Osteocyte (in vitro differentiated cells): ENCODE measurements at regions not wholly inside any gene's neighbourhood (a gene's known extent, or its start where the extent isn't known, plus 50 kb on each side); places are given as distances from the start of the nearest gene placed in this dataset.
A peak's percentile ranks its signal among the peaks of the same experiment; 100 is the strongest.

ENCODE experiments used
- DNase-seq: peaks from one replicate; pipeline ENCODE4 v3.0.0; 2021; ENCODE audit warnings: mixed read lengths; ENCODE audit not compliant: unreplicated experiment; ENCODE audit errors: extremely low spot score
- H3K27ac Mint-ChIP-seq: one replicate; pipeline ENCODE4 v1.8.0; 2021; ENCODE audit warnings: mild to moderate bottlenecking, mixed read lengths; ENCODE audit not compliant: unreplicated experiment
- H3K27me3 Mint-ChIP-seq: one replicate; pipeline ENCODE4 v1.8.0; 2021; ENCODE audit warnings: mixed read lengths; ENCODE audit not compliant: unreplicated experiment
- H3K36me3 Mint-ChIP-seq: one replicate; pipeline ENCODE4 v1.8.0; 2021; ENCODE audit warnings: mixed read lengths; ENCODE audit not compliant: unreplicated experiment
- H3K4me1 Mint-ChIP-seq: one replicate; pipeline ENCODE4 v1.8.0; 2021; ENCODE audit warnings: mixed read lengths; ENCODE audit not compliant: unreplicated experiment
- H3K4me3 Mint-ChIP-seq: one replicate; pipeline ENCODE4 v1.8.0; 2021; ENCODE audit warnings: mild to moderate bottlenecking, moderate library complexity, mixed read lengths; ENCODE audit not compliant: unreplicated experiment
- H3K9me3 Mint-ChIP-seq: one replicate; pipeline ENCODE4 v1.8.0; 2021; ENCODE audit warnings: mixed read lengths; ENCODE audit not compliant: unreplicated experiment
- TF ChIP-seq, protein P1 (sequence below): fragments of 200-600 bp; sonication (generic); IDR thresholded peaks from 2 replicates; pipeline ENCODE4 v1.5.0; 2021; ENCODE audit warnings: antibody characterized with exemption, mild to moderate bottlenecking, moderate library complexity

DNA sequence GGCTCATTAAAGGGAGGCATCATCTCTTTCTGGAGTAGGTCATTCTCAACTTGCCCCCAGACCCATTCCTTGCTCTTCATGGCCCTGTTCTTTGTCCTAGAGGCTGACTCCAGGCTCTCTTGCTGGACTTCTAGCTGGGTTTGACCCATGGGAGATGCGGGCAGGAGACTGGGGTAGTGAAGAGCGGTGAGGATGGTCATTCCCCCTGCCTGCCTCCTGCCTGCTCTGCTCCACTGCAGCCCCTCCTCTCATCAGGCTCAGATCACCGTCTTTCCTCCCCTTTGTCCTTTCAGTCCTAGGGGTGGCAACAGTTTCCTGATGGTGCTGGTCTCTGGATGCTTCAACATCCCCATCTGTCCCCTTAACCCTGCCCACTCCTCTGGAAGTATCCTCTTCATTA lies 170.9 kb downstream of the ABHD5 start:
- Mint-ChIP-seq H3K4me1 (peaks cover 40% of the 10 kb centered on the region), H3K27me3 (no peaks in the 10 kb centered on the region), H3K27ac (no peak overlapping the region), H3K36me3 (no peaks in the 10 kb centered on the region), H3K4me3 (no peak overlapping the region), H3K9me3 (no peaks in the 10 kb centered on the region)
- DNase-seq = peak; percentile 62
- TF ChIP-seq, protein P1, sequence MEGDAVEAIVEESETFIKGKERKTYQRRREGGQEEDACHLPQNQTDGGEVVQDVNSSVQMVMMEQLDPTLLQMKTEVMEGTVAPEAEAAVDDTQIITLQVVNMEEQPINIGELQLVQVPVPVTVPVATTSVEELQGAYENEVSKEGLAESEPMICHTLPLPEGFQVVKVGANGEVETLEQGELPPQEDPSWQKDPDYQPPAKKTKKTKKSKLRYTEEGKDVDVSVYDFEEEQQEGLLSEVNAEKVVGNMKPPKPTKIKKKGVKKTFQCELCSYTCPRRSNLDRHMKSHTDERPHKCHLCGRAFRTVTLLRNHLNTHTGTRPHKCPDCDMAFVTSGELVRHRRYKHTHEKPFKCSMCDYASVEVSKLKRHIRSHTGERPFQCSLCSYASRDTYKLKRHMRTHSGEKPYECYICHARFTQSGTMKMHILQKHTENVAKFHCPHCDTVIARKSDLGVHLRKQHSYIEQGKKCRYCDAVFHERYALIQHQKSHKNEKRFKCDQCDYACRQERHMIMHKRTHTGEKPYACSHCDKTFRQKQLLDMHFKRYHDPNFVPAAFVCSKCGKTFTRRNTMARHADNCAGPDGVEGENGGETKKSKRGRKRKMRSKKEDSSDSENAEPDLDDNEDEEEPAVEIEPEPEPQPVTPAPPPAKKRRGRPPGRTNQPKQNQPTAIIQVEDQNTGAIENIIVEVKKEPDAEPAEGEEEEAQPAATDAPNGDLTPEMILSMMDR = no peak

DNA sequence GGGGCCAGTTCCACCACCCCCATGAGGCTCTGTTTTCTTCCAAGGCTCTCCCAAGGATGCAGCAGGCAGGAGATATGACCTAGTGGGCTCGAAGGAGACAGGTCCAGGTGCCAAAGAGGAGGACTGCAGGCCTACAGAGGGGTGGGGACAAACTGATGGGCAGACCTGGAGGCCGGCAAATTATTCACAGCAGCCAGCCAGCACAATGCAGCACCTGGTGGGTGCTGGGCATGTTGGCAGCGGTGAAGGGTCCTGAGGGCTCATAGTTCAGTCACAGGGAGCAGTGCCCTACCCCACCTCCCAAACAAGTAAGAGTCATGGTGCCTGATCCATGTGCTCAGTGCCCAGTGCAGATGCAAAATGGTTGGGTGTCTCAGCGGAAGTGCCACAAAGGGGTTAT lies 171.7 kb downstream of the ABHD5 start:
- TF ChIP-seq, protein P1 = no peak
- Mint-ChIP-seq H3K4me3 (no peak overlapping the region), H3K27me3 (no peaks in the 10 kb centered on the region), H3K4me1 (peaks cover 47% of the 10 kb centered on the region), H3K27ac (no peak overlapping the region), H3K36me3 (no peaks in the 10 kb centered on the region), H3K9me3 (no peaks in the 10 kb centered on the region)
- no peak for DNase-seq

DNA sequence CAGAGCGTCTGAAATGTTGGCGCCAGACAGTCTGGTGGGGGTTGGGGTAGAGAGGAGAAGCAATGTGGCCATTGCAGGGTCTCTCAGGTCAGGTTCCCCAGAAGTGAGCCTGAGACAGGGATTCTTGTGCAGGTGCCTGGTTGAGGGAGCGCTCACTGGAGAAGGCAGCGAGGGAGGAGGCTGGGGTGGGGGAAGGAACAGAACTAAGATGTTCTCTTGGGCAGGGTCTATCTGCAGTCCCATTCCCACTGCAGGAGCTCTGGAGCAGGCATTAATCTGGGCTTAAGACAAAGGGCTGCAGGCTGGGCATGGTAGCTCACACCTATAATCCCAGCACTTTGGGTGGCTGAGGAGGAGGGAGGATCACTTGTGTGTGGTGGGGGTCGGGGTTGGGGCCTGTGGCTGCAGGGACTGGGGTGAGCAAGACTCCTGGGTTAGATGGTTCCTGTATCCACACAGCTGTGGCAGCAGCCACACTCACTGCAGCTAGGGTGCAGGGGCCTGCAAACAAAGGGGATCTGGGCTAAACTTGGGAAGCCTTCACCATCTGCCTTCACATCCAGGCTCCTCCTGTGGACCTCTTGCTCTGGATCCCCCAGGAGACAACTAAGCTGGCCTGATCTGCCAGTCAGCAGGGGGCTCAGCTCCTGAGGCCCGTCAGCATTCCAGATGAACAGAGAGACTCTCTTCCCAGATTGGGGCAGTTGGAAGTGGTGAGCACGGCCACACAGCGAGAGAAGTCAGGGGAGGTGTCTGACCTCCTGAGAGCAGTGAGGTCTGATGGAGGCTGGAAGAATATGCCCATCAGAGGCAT lies 172.5 kb downstream of the ABHD5 start:
- Mint-ChIP-seq H3K27me3 (no peaks in the 10 kb centered on the region), H3K36me3 (no peaks in the 10 kb centered on the region), H3K4me3 (no peak overlapping the region), H3K4me1 (peaks cover 47% of the 10 kb centered on the region), H3K9me3 (no peaks in the 10 kb centered on the region), H3K27ac (no peak overlapping the region)
- TF ChIP-seq, protein P1 = no peak
- DNase-seq = peak; percentile 62

DNA sequence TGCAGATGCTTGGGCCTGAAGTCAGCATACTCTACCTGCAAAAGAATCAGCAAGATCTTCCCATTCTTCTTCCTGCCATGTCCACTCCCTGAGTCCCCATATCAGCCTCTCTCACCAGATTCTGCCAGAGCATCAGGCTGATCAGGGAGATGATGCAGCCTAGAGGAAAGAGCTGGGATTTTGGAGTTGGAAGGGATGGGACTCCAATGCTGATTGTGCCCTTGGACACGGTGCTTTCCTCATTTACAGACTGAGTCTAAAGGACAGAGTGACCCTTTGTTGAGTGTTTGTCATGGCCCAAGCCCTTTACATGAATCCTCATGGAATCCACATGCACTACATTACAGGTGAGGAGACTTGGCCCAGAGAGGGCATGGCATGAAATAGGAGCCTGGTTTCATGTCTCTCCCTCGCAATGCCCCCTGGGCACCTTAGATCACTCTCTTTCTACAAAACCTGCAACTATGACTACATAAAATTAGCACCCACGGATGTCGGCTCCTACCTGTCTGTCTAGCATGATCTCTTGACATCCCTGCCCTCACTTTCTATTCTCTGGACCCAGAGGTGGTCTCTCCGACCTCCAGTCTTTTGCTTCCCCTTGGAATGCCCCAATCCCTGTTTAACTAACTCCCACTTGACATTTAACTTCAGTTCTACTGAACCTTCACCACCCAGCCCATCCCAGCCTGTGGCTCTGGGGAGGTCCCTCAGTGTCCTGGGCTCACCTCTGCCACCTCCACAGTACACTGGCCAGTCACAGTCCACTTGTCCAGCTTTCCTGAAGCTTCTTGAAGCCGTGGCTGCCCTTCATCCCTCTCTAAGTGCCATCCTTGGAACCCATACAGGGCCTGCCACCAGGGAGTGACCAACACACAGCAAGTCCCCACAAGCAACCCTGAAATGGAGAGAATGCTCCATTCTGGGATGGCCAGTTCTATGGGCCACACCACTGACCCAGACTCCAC lies 173.5 kb downstream of the ABHD5 start:
- Mint-ChIP-seq H3K36me3 (no peaks in the 10 kb centered on the region), H3K9me3 (no peaks in the 10 kb centered on the region), H3K27me3 (no peaks in the 10 kb centered on the region), H3K4me1 (peaks cover 50% of the 10 kb centered on the region), H3K4me3 (no peak overlapping the region), H3K27ac (no peak overlapping the region)
- TF ChIP-seq, protein P1 = no peak
- DNase-seq = peak; percentile 51

DNA sequence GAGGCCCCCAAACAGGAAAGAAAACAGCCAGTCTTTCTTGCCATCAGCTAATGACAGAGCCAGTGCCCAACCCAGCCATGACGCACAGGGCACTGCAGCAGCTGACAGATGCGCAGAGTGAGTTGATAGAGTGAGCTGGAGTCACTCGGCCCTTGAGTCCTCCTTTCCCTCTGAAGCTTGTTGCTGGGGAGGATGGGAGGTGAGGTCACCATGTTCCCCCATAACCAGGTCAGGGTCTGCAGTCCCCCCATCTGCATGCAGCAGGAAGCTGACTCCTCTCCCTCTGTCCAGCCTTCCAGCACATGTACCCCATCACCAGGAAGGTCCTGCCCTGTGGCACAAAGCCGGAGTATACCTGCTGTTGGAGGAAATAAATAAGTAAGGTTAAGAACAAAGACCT lies 174.6 kb downstream of the ABHD5 start:
- H3K36me3 Mint-ChIP-seq = no peaks in the 10 kb centered on the region
- H3K4me3 Mint-ChIP-seq = no peak overlapping the region
- no peaks in the 10 kb centered on the region for H3K9me3 Mint-ChIP-seq
- DNase-seq = peak; percentile 54
- TF ChIP-seq, protein P1 = no peak
- H3K4me1 Mint-ChIP-seq = peaks cover 61% of the 10 kb centered on the region
- H3K27ac Mint-ChIP-seq = no peak overlapping the region
- no peaks in the 10 kb centered on the region for H3K27me3 Mint-ChIP-seq
